NB4 (cell line): ENCODE measurements at regions not wholly inside any gene's neighbourhood (a gene's known extent, or its start where the extent isn't known, plus 50 kb on each side); places are given as distances from the start of the nearest gene placed in this dataset.

ENCODE experiments used
- DNase-seq: peaks from one replicate; pipeline ENCODE4 v3.0.0; 2010; ENCODE audit warnings: low read depth
- H3K4me3 ChIP-seq: one replicate; pipeline ENCODE4 v1.5.1; 2011; ENCODE audit warnings: mild to moderate bottlenecking, low read depth, low read length, moderate library complexity
- CTCF ChIP-seq: IDR thresholded peaks from one replicate; pipeline ENCODE4 v1.5.1; 2012; ENCODE audit warnings: low read depth, low read length
- MAX ChIP-seq: IDR thresholded peaks from 2 replicates; pipeline ENCODE4 v1.6.1; 2011; ENCODE audit warnings: low read depth, low read length
- MYC ChIP-seq: IDR thresholded peaks from 2 replicates; pipeline ENCODE4 v1.6.1; 2011; ENCODE audit warnings: low read depth, low read length
- POLR2A ChIP-seq: IDR thresholded peaks from 2 replicates; pipeline ENCODE4 v1.6.1; 2011; ENCODE audit warnings: mild to moderate bottlenecking; ENCODE audit not compliant: insufficient read length; ENCODE audit errors: extremely low read depth

GRCh38 chr13:73667756-73668155 is 466.4 kb downstream of the KLF12 start:
- no peak for DNase-seq
- TF ChIP-seq POLR2A: no peak
- TF ChIP-seq CTCF: no peak
- no peak for TF ChIP-seq MAX
- no peak for TF ChIP-seq MYC
- H3K4me3 ChIP-seq: no peak overlapping the region

- TF ChIP-seq MAX (no peak), CTCF (no peak), POLR2A (no peak), MYC (no peak)
- DNase-seq: no peak
- H3K4me3 ChIP-seq: no peak overlapping the region
Measured at GRCh38 chr13:73665261-73665660, 468.9 kb downstream of the KLF12 start.

GRCh38 chr13:73664851-73665250 is 469.4 kb downstream of the KLF12 start:
- no peak overlapping the region for H3K4me3 ChIP-seq
- no peak for TF ChIP-seq MYC
- DNase-seq: no peak

- TF ChIP-seq MYC (no peak), MAX (no peak)
- DNase-seq: no peak
- no peak overlapping the region for H3K4me3 ChIP-seq
Measured at GRCh38 chr13:73662833-73663232, 471.4 kb downstream of the KLF12 start.

- H3K4me3 ChIP-seq: no peak overlapping the region
- no peak for DNase-seq
- no peak for TF ChIP-seq CTCF
- TF ChIP-seq MYC: no peak
- TF ChIP-seq POLR2A: no peak
- TF ChIP-seq MAX: no peak
Measured at GRCh38 chr13:73661687-73662425, 472.3 kb downstream of the KLF12 start.

- no peak for TF ChIP-seq POLR2A
- TF ChIP-seq CTCF: no peak
- TF ChIP-seq MYC: no peak
- no peak for TF ChIP-seq MAX
- DNase-seq: no peak
- no peak overlapping the region for H3K4me3 ChIP-seq
Measured at GRCh38 chr13:73661066-73661465, 473.1 kb downstream of the KLF12 start.

- no peak for DNase-seq
- TF ChIP-seq MAX: no peak
- no peak for TF ChIP-seq MYC
- TF ChIP-seq CTCF: no peak
- no peak for TF ChIP-seq POLR2A
- H3K4me3 ChIP-seq: no peak overlapping the region
Measured at GRCh38 chr13:73658639-73659038, 475.6 kb downstream of the KLF12 start.
